ENCODE measurements at regions not wholly inside any gene's neighbourhood (a gene's known extent, or its start where the extent isn't known, plus 50 kb on each side); places are given as distances from the start of the nearest gene placed in this dataset.
A peak's percentile ranks its signal among the peaks of the same experiment; 100 is the strongest.

- in situ Hi-C loops (cut with HindIII; ENCODE audit: low sequenced_read_pairs): no loop called here
- H3K4me3 ChIP-seq (ENCODE audit: low read depth, low read length): no peak overlapping the region
- DNase-seq (ENCODE audit: low read depth): no peak
- no peak for TF ChIP-seq CTCF (IDR thresholded peaks at IDR 0.05; ENCODE audit: low read depth, low read length, missing control alignments)
Measured at GRCh38 chr5:174832025-174832424, 107.6 kb downstream of the MSX2 start.

GRCh38 chr5:174831031-174831660 is 106.8 kb downstream of the MSX2 start:
- DNase-seq (ENCODE audit: low read depth): no peak
- no peak for TF ChIP-seq CTCF (IDR thresholded peaks at IDR 0.05; ENCODE audit: low read depth, low read length, missing control alignments)
- no peak overlapping the region for H3K4me3 ChIP-seq (ENCODE audit: low read depth, low read length)
- in situ Hi-C loops (cut with HindIII; ENCODE audit: low sequenced_read_pairs): no loop called here

- in situ Hi-C loops (cut with HindIII; ENCODE audit: low sequenced_read_pairs): no loop called here
- no peak for TF ChIP-seq CTCF (IDR thresholded peaks at IDR 0.05; ENCODE audit: low read depth, low read length, missing control alignments)
Measured at GRCh38 chr5:174829511-174829864, 105.1 kb downstream of the MSX2 start.

GRCh38 chr5:174828804-174829510 is 104.6 kb downstream of the MSX2 start:
- H3K4me3 ChIP-seq (ENCODE audit: low read depth, low read length): no peak overlapping the region
- no peak for DNase-seq (ENCODE audit: low read depth)
- in situ Hi-C loops (cut with HindIII; ENCODE audit: low sequenced_read_pairs): no loop called here
- TF ChIP-seq CTCF (IDR thresholded peaks at IDR 0.05; ENCODE audit: low read depth, low read length, missing control alignments): no peak

More at GRCh38 chr5:174829511-174829864, 105.1 kb downstream of the MSX2 start:
- H3K4me3 ChIP-seq (ENCODE audit: low read depth, low read length): no peak overlapping the region
- DNase-seq (ENCODE audit: low read depth): no peak

GRCh38 chr5:174827558-174827957 is 103.2 kb downstream of the MSX2 start:
- no peak overlapping the region for H3K4me3 ChIP-seq (ENCODE audit: low read depth, low read length)
- TF ChIP-seq CTCF (IDR thresholded peaks at IDR 0.05; ENCODE audit: low read depth, low read length, missing control alignments): no peak
- in situ Hi-C loops (cut with HindIII; ENCODE audit: low sequenced_read_pairs): no loop called here
- DNase-seq (ENCODE audit: low read depth): no peak

- TF ChIP-seq CTCF (IDR thresholded peaks at IDR 0.05; ENCODE audit: low read depth, low read length, missing control alignments): no peak
- H3K4me3 ChIP-seq (ENCODE audit: low read depth, low read length): no peak overlapping the region
- in situ Hi-C loops (cut with HindIII; ENCODE audit: low sequenced_read_pairs): no loop called here
- DNase-seq (ENCODE audit: low read depth): peak; percentile 51
Measured at GRCh38 chr5:174825587-174825986, 101.2 kb downstream of the MSX2 start.
